Immature natural killer cell (primary cell): ENCODE measurements at regions not wholly inside any gene's neighbourhood (a gene's known extent, or its start where the extent isn't known, plus 50 kb on each side); places are given as distances from the start of the nearest gene placed in this dataset.
A peak's percentile ranks its signal among the peaks of the same experiment; 100 is the strongest.

Source experiments
- DNase-seq, 3 donors: peaks; one replicate each; pipeline ENCODE4 v3.0.0; 2022; ENCODE audit warnings: mixed read lengths in 1 of 3
- H3K27ac Mint-ChIP-seq, 6 donors: one replicate each; pipeline ENCODE4 v1.8.0; 2020; ENCODE audit warnings: mixed read lengths in 6 of 6, mild to moderate bottlenecking in 5 of 6, inconsistent platforms in 4 of 6, moderate library complexity in 3 of 6
- H3K27me3 Mint-ChIP-seq, 3 donors: one replicate each; pipeline ENCODE4 v1.8.0; 2020 to 2021; ENCODE audit warnings: low read depth in 3 of 3, mild to moderate bottlenecking in 3 of 3, mixed read lengths in 3 of 3, moderate library complexity in 3 of 3, inconsistent platforms in 1 of 3
- H3K36me3 Mint-ChIP-seq, 3 donors: one replicate each; pipeline ENCODE4 v1.8.0; 2020; ENCODE audit warnings: mixed read lengths in 3 of 3, inconsistent platforms in 2 of 3, mild to moderate bottlenecking in 2 of 3
- H3K4me1 Mint-ChIP-seq, 2 donors: one replicate each; pipeline ENCODE4 v1.8.0; 2020; ENCODE audit warnings: inconsistent platforms in 2 of 2, mild to moderate bottlenecking in 2 of 2, mixed read lengths in 2 of 2, moderate library complexity in 1 of 2
- H3K4me3 Mint-ChIP-seq, 5 donors: one replicate each; pipeline ENCODE4 v1.8.0; 2020; ENCODE audit warnings: mild to moderate bottlenecking in 5 of 5, mixed read lengths in 5 of 5, inconsistent platforms in 3 of 5, moderate library complexity in 3 of 5
- H3K9me3 Mint-ChIP-seq, 6 donors: one replicate each; pipeline ENCODE4 v1.8.0; 2020; ENCODE audit warnings: mild to moderate bottlenecking in 6 of 6, mixed read lengths in 6 of 6, inconsistent platforms in 4 of 6, moderate library complexity in 3 of 6

- Mint-ChIP-seq H3K4me3 (no peak overlapping the region), H3K9me3 (peaks cover 0 to 3% (median 0%) of the 10 kb centered on the region in 6 donors), H3K4me1 (peaks cover 20 to 38% of the 10 kb centered on the region in 2 donors), H3K27ac (peak overlapping the region in 2 of 6 donors; percentile 3 to 42), H3K27me3 (peaks cover 0 to 5% (median 2%) of the 10 kb centered on the region in 3 donors), H3K36me3 (peaks cover 3 to 4% (median 4%) of the 10 kb centered on the region in 3 donors)
- no peak for DNase-seq
These were observed 409.6 kb upstream of the TBL1XR1 start for GRCh38 chr3:177606891-177607290.

GRCh38 chr3:177607589-177607988 is 410.3 kb upstream of the TBL1XR1 start:
- peaks cover 0 to 5% (median 2%) of the 10 kb centered on the region in 3 donors for H3K27me3 Mint-ChIP-seq
- peaks cover 0 to 2% (median 0%) of the 10 kb centered on the region in 6 donors for H3K9me3 Mint-ChIP-seq
- peaks cover 3 to 4% (median 4%) of the 10 kb centered on the region in 3 donors for H3K36me3 Mint-ChIP-seq
- no peak overlapping the region for H3K4me3 Mint-ChIP-seq
- no peak overlapping the region for H3K27ac Mint-ChIP-seq
- no peak for DNase-seq
- peaks cover 13 to 31% of the 10 kb centered on the region in 2 donors for H3K4me1 Mint-ChIP-seq

GRCh38 chr3:177608443-177608842 is 411.2 kb upstream of the TBL1XR1 start:
- no peak overlapping the region for H3K4me3 Mint-ChIP-seq
- H3K36me3 Mint-ChIP-seq: peaks cover 3 to 6% (median 4%) of the 10 kb centered on the region in 3 donors
- H3K4me1 Mint-ChIP-seq: peaks cover 5 to 23% of the 10 kb centered on the region in 2 donors
- no peak overlapping the region for H3K27ac Mint-ChIP-seq
- H3K27me3 Mint-ChIP-seq: peaks cover 0 to 5% (median 2%) of the 10 kb centered on the region in 3 donors
- H3K9me3 Mint-ChIP-seq: peaks cover 0 to 2% (median 0%) of the 10 kb centered on the region in 6 donors
- DNase-seq: no peak

GRCh38 chr3:177609613-177610012 is 412.3 kb upstream of the TBL1XR1 start:
- Mint-ChIP-seq H3K4me1 (peaks cover 2 to 15% of the 10 kb centered on the region in 2 donors), H3K4me3 (no peak overlapping the region), H3K9me3 (peaks cover 0 to 2% (median 0%) of the 10 kb centered on the region in 6 donors), H3K27me3 (peaks cover 0 to 5% (median 2%) of the 10 kb centered on the region in 3 donors), H3K36me3 (peaks cover 4 to 7% (median 6%) of the 10 kb centered on the region in 3 donors), H3K27ac (peak overlapping the region in 1 of 6 donors; percentile 46)
- no peak for DNase-seq

GRCh38 chr3:177610262-177610661 is 413.0 kb upstream of the TBL1XR1 start:
- no peak overlapping the region for H3K4me3 Mint-ChIP-seq
- H3K9me3 Mint-ChIP-seq: no peaks in the 10 kb centered on the region
- no peak overlapping the region for H3K27ac Mint-ChIP-seq
- H3K36me3 Mint-ChIP-seq: peaks cover 0 to 5% (median 4%) of the 10 kb centered on the region in 3 donors
- no peak for DNase-seq
- peaks cover 0 to 10% of the 10 kb centered on the region in 2 donors for H3K4me1 Mint-ChIP-seq
- peaks cover 0 to 5% (median 2%) of the 10 kb centered on the region in 3 donors for H3K27me3 Mint-ChIP-seq

- Mint-ChIP-seq H3K4me1 (peaks cover 0 to 10% of the 10 kb centered on the region in 2 donors), H3K27me3 (peaks cover 0 to 5% (median 2%) of the 10 kb centered on the region in 3 donors), H3K27ac (no peak overlapping the region), H3K9me3 (no peaks in the 10 kb centered on the region), H3K36me3 (peaks cover 0 to 5% (median 4%) of the 10 kb centered on the region in 3 donors), H3K4me3 (no peak overlapping the region)
- DNase-seq: no peak
These were observed 413.7 kb upstream of the TBL1XR1 start for GRCh38 chr3:177610686-177611633.

GRCh38 chr3:177611752-177612334 is 414.6 kb upstream of the TBL1XR1 start:
- Mint-ChIP-seq H3K36me3 (peaks cover 0 to 5% (median 4%) of the 10 kb centered on the region in 3 donors), H3K27ac (no peak overlapping the region), H3K4me3 (no peak overlapping the region), H3K27me3 (peaks cover 0 to 5% (median 2%) of the 10 kb centered on the region in 3 donors), H3K9me3 (no peaks in the 10 kb centered on the region), H3K4me1 (peaks cover 0 to 5% of the 10 kb centered on the region in 2 donors)
- no peak for DNase-seq

GRCh38 chr3:177613901-177614300 is 416.6 kb upstream of the TBL1XR1 start:
- Mint-ChIP-seq H3K4me1 (no peaks in the 10 kb centered on the region), H3K36me3 (peaks cover 0 to 5% (median 4%) of the 10 kb centered on the region in 3 donors), H3K27me3 (peaks cover 2 to 4% (median 2%) of the 10 kb centered on the region in 3 donors), H3K4me3 (no peak overlapping the region), H3K9me3 (no peaks in the 10 kb centered on the region), H3K27ac (no peak overlapping the region)
- DNase-seq: no peak

GRCh38 chr3:177615015-177615414 is 417.7 kb upstream of the TBL1XR1 start:
- H3K9me3 Mint-ChIP-seq: no peaks in the 10 kb centered on the region

GRCh38 chr3:177618873-177619733 is 421.8 kb upstream of the TBL1XR1 start:
- H3K27ac Mint-ChIP-seq: no peak overlapping the region
- H3K36me3 Mint-ChIP-seq: peaks cover 0 to 6% (median 0%) of the 10 kb centered on the region in 3 donors
- no peak for DNase-seq
- no peaks in the 10 kb centered on the region for H3K9me3 Mint-ChIP-seq
- H3K4me1 Mint-ChIP-seq: peaks cover 7 to 10% of the 10 kb centered on the region in 2 donors
- H3K4me3 Mint-ChIP-seq: no peak overlapping the region
- H3K27me3 Mint-ChIP-seq: peaks cover 0 to 5% (median 5%) of the 10 kb centered on the region in 3 donors

More at GRCh38 chr3:177615015-177615414, 417.7 kb upstream of the TBL1XR1 start:
- Mint-ChIP-seq H3K4me3 (no peak overlapping the region), H3K36me3 (peaks cover 0 to 5% (median 4%) of the 10 kb centered on the region in 3 donors), H3K4me1 (no peaks in the 10 kb centered on the region), H3K27ac (no peak overlapping the region), H3K27me3 (peaks cover 2 to 6% (median 5%) of the 10 kb centered on the region in 3 donors)
- DNase-seq: no peak

GRCh38 chr3:177620073-177620472 is 422.8 kb upstream of the TBL1XR1 start:
- Mint-ChIP-seq H3K4me1 (peaks cover 17 to 20% of the 10 kb centered on the region in 2 donors), H3K27ac (no peak overlapping the region), H3K4me3 (no peak overlapping the region), H3K27me3 (peaks cover 0 to 5% (median 5%) of the 10 kb centered on the region in 3 donors), H3K36me3 (peaks cover 0 to 5% (median 0%) of the 10 kb centered on the region in 3 donors), H3K9me3 (no peaks in the 10 kb centered on the region)
- no peak for DNase-seq

- Mint-ChIP-seq H3K36me3 (peaks cover 0 to 3% (median 0%) of the 10 kb centered on the region in 3 donors), H3K27ac (no peak overlapping the region), H3K4me1 (peaks cover 20 to 23% of the 10 kb centered on the region in 2 donors)
These were observed 425.2 kb upstream of the TBL1XR1 start for GRCh38 chr3:177622520-177622919.

More at GRCh38 chr3:177622520-177622919, 425.2 kb upstream of the TBL1XR1 start:
- H3K9me3 Mint-ChIP-seq: no peaks in the 10 kb centered on the region
- no peak for DNase-seq
- no peak overlapping the region for H3K4me3 Mint-ChIP-seq
- peaks cover 0 to 5% (median 5%) of the 10 kb centered on the region in 3 donors for H3K27me3 Mint-ChIP-seq
